Body of pancreas (tissue), 4 donors: ENCODE measurements at regions not wholly inside any gene's neighbourhood (a gene's known extent, or its start where the extent isn't known, plus 50 kb on each side); places are given as distances from the start of the nearest gene placed in this dataset.

Experiments
- CTCF ChIP-seq, 7 experiments: fragments of 450-650 bp in 4 of 7; fragments of 200-600 bp in 3 of 7; sonication (generic) in 3 of 7; IDR thresholded peaks; one replicate each; pipeline ENCODE4 v1.5.1; 2016 to 2019; ENCODE audit warnings: antibody characterized with exemption in 7 of 7
- POLR2A ChIP-seq, 3 donors: fragments of 450-650 bp; IDR thresholded peaks; one replicate each; pipeline ENCODE4 v1.6.1; 2016; ENCODE audit warnings: antibody characterized with exemption in 3 of 3, mild to moderate bottlenecking in 2 of 3

DNA sequence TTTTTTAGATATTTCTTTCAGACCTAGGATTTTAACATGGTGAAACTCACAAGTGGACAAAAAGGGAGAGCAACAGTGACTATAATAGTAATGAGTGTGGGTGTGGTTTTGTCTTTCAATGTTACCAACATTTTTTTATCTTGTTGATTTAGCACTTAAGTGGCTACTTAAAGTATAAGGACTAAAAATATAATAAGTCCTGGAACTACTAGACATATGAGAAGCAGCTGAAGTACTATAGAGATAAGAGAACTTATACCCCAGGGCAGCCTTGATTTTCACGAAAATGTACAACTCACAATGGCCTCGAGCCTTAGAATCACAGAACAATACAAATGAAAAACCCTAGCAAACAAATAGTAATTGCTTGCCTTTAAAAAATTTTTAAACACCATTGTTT lies 1151.8 kb downstream of the TYW1 start:
- no peak for TF ChIP-seq CTCF (IDR thresholded peaks at IDR 0.05)
- TF ChIP-seq POLR2A (IDR thresholded peaks at IDR 0.05) = no peak
